MG63 (cell line): ENCODE measurements at regions not wholly inside any gene's neighbourhood (a gene's known extent, or its start where the extent isn't known, plus 50 kb on each side); places are given as distances from the start of the nearest gene placed in this dataset.
"Not testable (repeated sequence)": the region's sequence is repeated elsewhere in the genome, so short reads cannot be mapped to it uniquely, and the experiment has no call there.

Experiments
- DNase-seq: peaks from one replicate; pipeline ENCODE4 v3.0.0-alpha.2; 2020
- H3K27me3 ChIP-seq: fragments of 250-450 bp; sonication (Bioruptor Pico); 2 replicates; pipeline ENCODE4 v1.5.1; 2020; ENCODE audit warnings: mild to moderate bottlenecking, moderate library complexity
- H3K36me3 ChIP-seq: fragments of 250-450 bp; sonication (Bioruptor Pico); 2 replicates; pipeline ENCODE4 v1.5.1; 2020; ENCODE audit warnings: mild to moderate bottlenecking, moderate library complexity
- H3K4me3 ChIP-seq: fragments of 250-450 bp; sonication (Bioruptor Pico); 2 replicates; pipeline ENCODE4 v1.5.1; 2020; ENCODE audit warnings: mild to moderate bottlenecking, moderate library complexity
- H3K9me3 ChIP-seq: fragments of 250-450 bp; sonication (Bioruptor Pico); 2 replicates; pipeline ENCODE4 v1.5.1; 2020; ENCODE audit warnings: mild to moderate bottlenecking, moderate library complexity

DNA sequence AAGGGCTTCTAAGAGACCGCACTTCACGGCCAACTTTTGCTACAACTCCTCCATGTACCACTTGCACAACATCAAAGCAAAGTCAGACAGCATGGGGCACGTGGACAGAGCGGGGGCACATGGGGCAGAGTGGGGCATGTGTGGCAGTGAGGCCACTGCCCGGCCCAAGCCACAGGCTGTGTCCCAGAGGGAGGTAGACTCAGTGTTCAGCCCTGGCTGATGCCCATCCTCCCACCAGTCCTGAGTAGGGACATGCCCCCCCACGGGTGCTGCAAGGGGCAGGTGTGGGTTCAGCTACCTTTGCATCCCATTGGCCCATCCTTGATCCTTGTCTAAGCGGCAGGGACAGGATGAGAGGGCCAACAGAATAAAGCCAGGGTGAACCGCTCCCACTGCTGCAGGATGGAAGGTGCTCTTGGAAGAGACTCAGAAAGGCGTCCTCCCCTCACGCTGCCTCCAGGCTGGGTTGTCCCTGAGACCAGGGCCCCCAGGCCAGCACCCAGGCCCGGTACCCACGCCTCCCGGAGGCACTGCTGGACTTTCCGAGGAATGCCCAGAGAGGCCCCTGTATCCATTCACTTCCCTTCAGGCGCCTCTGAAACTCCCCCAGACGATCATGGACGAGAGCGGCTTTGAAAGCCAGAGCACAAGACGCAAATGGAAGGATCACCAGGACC is 218.2 kb downstream of the NDUFA10 start:
- H3K9me3 ChIP-seq, result no peaks in the 10 kb centered on the region
- H3K27me3 ChIP-seq, result no peaks in the 10 kb centered on the region
- no peaks in the 10 kb centered on the region for H3K36me3 ChIP-seq
- DNase-seq, result no peak
- H3K4me3 ChIP-seq, result no peak overlapping the region

DNA sequence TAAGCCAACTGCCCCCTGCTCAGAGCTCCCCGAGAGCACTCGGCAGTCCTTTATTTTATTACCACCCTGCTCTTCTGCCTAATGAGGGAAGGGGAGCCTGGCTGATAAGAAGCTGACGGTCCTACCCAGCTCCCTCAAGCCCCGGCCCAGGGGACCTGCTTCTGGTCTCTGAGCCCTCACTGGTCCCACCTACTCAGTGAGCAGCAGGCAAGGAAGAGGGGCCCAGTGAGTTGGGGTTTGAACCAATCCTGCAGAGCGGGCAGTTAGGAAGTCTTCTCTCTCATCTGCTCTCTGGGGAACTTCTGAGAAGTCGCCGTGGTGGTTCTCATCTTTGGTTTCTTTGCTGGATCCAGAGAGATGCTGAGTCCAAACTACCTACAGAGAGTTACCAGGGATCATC is 218.9 kb downstream of the NDUFA10 start:
- Histone ChIP-seq H3K27me3 (no peaks in the 10 kb centered on the region), H3K9me3 (no peaks in the 10 kb centered on the region), H3K4me3 (no peak overlapping the region), H3K36me3 (no peaks in the 10 kb centered on the region)
- DNase-seq, result no peak

GRCh38 chr2:239805414-239805813 is 219.7 kb downstream of the NDUFA10 start:
- Histone ChIP-seq H3K36me3 (no peaks in the 10 kb centered on the region), H3K27me3 (no peaks in the 10 kb centered on the region), H3K9me3 (no peaks in the 10 kb centered on the region), H3K4me3 (no peak overlapping the region)
- DNase-seq, result no peak

GRCh38 chr2:239805043-239805329 is 220.2 kb downstream of the NDUFA10 start:
- H3K9me3 ChIP-seq, result no peaks in the 10 kb centered on the region
- no peak for DNase-seq
- no peaks in the 10 kb centered on the region for H3K27me3 ChIP-seq
- no peaks in the 10 kb centered on the region for H3K36me3 ChIP-seq
- no peak overlapping the region for H3K4me3 ChIP-seq

DNA sequence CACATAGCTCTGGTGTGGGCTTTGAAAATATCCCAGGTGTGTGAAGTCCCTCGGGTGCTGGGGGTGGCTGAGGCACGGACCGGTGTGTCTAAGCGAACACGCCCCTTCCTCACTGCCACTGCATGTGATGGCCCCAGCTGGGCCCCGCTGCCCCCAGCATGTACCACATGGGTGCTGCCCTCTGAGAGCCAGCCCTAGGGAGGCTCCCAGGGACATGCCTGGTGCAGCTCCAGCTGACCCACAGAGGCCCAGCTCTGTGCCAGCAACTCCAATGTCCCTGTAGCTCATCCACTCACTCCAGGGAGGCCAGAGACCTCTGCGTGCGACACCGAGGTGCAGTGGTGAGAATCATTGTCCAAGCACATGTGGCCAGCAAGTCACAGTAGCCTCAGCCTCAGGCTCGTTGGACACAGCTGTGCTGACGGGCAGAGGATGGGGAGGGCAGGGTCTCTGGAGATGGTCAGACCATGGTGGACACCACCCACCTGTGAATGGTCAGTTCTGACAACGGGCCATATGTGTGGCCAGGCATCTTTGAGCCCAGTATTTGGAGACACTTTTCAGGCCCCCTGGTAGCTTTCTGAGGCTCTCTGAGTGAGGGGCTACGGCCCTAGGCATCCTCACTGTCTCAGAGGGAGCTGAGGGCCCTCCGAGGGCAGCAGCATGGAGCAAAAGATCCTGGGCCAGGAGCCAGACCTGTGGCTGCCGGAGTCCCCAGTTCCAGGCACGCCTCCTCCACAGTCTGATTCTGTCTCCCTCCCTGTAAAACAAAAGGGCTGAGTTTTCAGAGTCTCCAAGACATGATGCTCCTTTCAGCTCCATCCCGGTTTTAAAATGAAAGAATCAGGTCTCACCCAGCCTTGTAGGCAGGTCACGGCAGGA is 220.7 kb downstream of the NDUFA10 start:
- Histone ChIP-seq H3K27me3 (no peaks in the 10 kb centered on the region), H3K4me3 (no peak overlapping the region), H3K9me3 (no peaks in the 10 kb centered on the region), H3K36me3 (no peaks in the 10 kb centered on the region)
- DNase-seq, result no peak

DNA sequence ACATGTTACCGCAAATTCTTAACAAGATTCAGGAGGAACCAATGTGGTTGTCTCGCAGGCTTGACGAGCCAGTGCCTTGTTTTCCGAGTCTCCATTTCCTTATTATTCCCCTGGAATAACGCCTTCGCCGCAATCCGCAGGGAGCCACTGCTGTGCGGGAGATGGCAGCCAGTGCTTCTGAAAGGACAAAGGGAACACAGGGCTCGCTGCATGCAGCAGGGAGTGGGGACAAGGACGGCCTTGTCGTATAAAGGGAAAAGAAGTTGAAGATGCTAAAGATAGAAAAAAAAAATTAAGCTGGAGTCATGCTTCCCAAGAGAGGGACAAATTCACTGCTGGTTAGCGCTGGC is 221.4 kb downstream of the NDUFA10 start:
- DNase-seq, result no peak
- Histone ChIP-seq H3K27me3 (no peaks in the 10 kb centered on the region), H3K9me3 (no peaks in the 10 kb centered on the region), H3K4me3 (no peak overlapping the region), H3K36me3 (no peaks in the 10 kb centered on the region)

- DNase-seq, result no peak
- H3K4me3 ChIP-seq, result no peak overlapping the region
Observed at GRCh38 chr2:239803102-239803765, 221.9 kb downstream of the NDUFA10 start.

GRCh38 chr2:239802185-239802649 is 222.9 kb downstream of the NDUFA10 start:
- no peaks in the 10 kb centered on the region for H3K27me3 ChIP-seq
- DNase-seq, result no peak
- no peaks in the 10 kb centered on the region for H3K36me3 ChIP-seq
- H3K9me3 ChIP-seq, result no peaks in the 10 kb centered on the region
- H3K4me3 ChIP-seq, result no peak overlapping the region

More at GRCh38 chr2:239803102-239803765, 221.9 kb downstream of the NDUFA10 start:
- Histone ChIP-seq H3K9me3 (no peaks in the 10 kb centered on the region), H3K27me3 (no peaks in the 10 kb centered on the region), H3K36me3 (no peaks in the 10 kb centered on the region)

DNA sequence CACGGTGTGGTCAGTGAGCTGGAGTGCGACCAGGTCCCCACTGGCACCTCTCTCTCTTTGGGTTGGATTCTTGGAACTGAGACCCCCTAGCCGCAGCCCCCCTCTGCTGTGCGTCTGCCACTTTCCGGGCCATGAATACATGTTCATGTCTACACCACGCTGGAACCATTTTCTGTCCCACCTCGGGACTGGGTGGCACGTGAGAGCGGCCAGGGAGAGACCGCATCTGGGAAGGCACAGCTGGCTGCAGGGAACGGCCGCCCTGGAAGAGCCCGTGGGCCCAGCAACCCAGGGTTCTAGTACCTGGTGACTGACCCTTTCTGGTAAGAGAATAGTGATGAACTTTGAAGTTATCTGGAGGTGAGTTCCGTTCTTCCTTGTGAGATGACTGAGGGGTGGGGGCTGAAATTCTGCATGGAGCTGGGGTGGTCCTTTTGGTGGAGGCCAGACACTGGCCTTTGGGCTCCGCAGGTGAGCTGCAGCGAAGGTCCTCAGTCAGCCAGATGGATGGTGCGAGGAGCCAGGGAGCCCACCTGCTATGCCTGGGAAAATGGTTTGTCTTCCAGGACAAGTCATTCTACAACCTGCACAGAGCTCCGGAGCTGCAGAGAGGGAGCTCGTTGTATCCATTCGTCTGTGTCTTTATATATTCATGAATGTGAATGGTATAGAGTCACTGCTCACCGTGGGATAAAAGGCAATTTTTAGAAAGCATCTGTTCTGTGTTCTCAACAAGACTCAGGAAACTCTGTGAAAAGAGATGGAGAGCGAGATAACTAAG is 223.5 kb downstream of the NDUFA10 start:
- Histone ChIP-seq H3K36me3 (no peaks in the 10 kb centered on the region), H3K27me3 (no peaks in the 10 kb centered on the region), H3K4me3 (no peak overlapping the region), H3K9me3 (no peaks in the 10 kb centered on the region)
- no peak for DNase-seq

DNA sequence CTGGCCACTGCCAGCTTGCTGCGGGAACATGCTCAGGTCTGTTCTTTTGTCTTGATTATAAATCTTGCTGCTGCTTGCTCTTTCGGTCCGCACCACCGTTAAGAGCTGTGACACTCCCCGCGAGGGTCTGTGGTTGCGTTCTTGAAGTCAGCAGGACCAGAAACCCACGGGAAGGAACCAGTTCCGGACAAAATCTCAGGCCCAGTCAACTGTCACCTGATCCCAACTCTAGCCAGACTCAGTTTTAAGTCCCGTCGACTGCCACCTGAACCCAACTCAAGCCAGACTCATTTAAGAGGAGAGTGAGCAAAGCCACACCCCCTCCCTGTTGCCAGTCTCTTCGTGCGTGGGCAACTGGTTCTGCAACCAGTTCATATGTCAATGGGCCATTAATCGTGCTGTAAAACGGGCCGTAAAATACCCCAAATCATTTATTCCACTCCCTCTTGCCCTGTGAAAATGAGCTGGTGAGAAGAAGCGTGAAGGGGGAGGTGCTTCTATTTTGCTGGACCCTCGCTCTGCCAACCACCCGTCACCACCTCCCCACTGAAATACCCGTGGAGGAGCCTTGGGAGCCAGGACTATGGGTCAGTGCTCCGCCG is 224.3 kb downstream of the NDUFA10 start:
- no peaks in the 10 kb centered on the region for H3K27me3 ChIP-seq
- DNase-seq, result no peak
- no peaks in the 10 kb centered on the region for H3K9me3 ChIP-seq
- no peak overlapping the region for H3K4me3 ChIP-seq
- no peaks in the 10 kb centered on the region for H3K36me3 ChIP-seq

GRCh38 chr2:239797316-239797715 is 227.8 kb downstream of the NDUFA10 start:
- H3K36me3 ChIP-seq, result no peaks in the 10 kb centered on the region
- H3K4me3 ChIP-seq, result no peak overlapping the region

DNA sequence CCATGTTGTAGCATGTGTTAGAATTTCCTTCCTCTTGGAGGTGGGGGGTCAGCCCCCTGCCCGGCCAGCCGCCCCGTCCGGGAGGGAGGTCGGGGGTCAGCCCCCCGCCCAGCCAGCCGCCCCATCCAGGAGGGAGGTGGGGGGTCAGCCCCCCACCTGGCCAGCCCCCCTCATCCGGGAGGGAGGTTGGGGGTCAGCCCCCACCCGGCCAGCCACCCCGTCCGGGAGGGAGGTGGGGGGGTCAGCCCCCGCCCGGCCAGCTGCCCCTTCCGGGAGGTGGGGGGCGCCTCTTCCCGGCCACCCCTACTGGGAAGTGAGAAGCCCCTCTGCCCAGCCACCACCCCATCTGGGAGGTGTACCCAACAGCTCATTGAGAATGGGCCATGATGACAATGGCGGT is 229.4 kb downstream of the NDUFA10 start:
- not testable (repeated sequence) for H3K36me3 ChIP-seq, DNase-seq, H3K9me3 ChIP-seq, H3K27me3 ChIP-seq, H3K4me3 ChIP-seq

More at GRCh38 chr2:239797316-239797715, 227.8 kb downstream of the NDUFA10 start:
- H3K9me3 ChIP-seq, result no peaks in the 10 kb centered on the region
- H3K27me3 ChIP-seq, result no peaks in the 10 kb centered on the region
- DNase-seq, result no peak

DNA sequence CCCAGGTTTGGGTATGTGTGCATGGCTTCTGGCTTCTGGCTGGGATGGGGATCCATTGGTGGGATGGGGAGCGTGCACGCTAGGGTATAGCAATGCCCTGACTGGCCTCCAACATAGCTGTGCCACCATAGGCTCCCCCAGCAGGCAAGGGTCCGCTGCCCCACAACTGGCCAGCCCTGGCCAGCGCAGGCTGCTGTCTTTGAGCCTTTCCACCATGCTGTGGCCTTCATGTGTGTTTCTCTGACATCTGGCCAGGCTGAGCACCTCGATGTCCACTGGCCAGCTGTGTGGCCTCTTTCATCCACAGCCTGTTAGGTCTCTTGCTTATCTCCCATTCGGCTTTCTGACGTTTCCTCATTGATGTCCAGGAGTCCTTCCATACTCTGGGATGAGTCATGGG is 231.3 kb downstream of the NDUFA10 start:
- Histone ChIP-seq H3K27me3 (no peaks in the 10 kb centered on the region), H3K4me3 (no peak overlapping the region), H3K9me3 (no peaks in the 10 kb centered on the region), H3K36me3 (no peaks in the 10 kb centered on the region)
- DNase-seq, result no peak

DNA sequence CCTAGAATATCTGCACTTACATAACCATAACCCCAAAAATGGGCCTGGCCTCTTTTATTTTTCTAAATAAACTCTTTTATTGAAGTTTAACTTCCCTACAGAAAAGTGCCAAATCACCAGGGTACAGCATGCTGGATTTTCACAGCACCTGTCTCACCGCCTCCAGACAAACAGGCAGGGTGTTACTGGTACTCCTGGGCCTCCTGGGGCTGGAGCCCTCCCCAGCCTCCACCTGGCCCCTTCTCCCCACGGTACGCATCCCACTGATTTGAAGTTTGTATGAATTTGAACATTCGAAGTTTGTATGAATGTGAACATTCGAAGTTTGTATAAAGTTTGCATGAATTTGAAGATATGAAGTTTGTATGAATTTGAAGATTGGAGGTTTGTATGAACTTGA is 232.1 kb downstream of the NDUFA10 start:
- no peak for DNase-seq
- H3K9me3 ChIP-seq, result no peaks in the 10 kb centered on the region
- no peak overlapping the region for H3K4me3 ChIP-seq
- H3K27me3 ChIP-seq, result no peaks in the 10 kb centered on the region
- H3K36me3 ChIP-seq, result no peaks in the 10 kb centered on the region

GRCh38 chr2:239792405-239793084 is 232.6 kb downstream of the NDUFA10 start:
- Histone ChIP-seq H3K9me3 (no peaks in the 10 kb centered on the region), H3K27me3 (no peaks in the 10 kb centered on the region), H3K36me3 (no peaks in the 10 kb centered on the region), H3K4me3 (no peak overlapping the region)
- DNase-seq, result no peak
